Transverse colon (tissue), 4 donors: ENCODE measurements at regions not wholly inside any gene's neighbourhood (a gene's known extent, or its start where the extent isn't known, plus 50 kb on each side); places are given as distances from the start of the nearest gene placed in this dataset.

Experiments used
- CTCF ChIP-seq, 5 experiments: fragments of 200-600 bp in 3 of 5; fragments of 450-650 bp in 2 of 5; sonication (generic) in 3 of 5; IDR thresholded peaks; 1 replicate in 2 of 5; 2 replicates in 3 of 5; pipeline ENCODE4 v1.5.1; 2016 to 2017; ENCODE audit warnings: antibody characterized with exemption in 5 of 5, inconsistent platforms in 3 of 5, mild to moderate bottlenecking in 2 of 5, moderate library complexity in 1 of 5
- POLR2A ChIP-seq: fragments of 450-650 bp; IDR thresholded peaks from one replicate; pipeline ENCODE4 v1.6.1; 2016; ENCODE audit warnings: antibody characterized with exemption, mild to moderate bottlenecking, moderate library complexity
- POLR2AphosphoS5 ChIP-seq, 3 donors: sonication (generic); formaldehyde crosslinking; IDR thresholded peaks; one replicate each; pipeline ENCODE4 v1.6.1; 2016; ENCODE audit warnings: antibody characterized with exemption in 3 of 3

GRCh38 chr3:5899014-5899761 lies 711.7 kb downstream of the EDEM1 start:
- TF ChIP-seq CTCF (IDR thresholded peaks at IDR 0.05) = no peak
- TF ChIP-seq POLR2AphosphoS5 (IDR thresholded peaks at IDR 0.05) = no peak
- TF ChIP-seq POLR2A = no peak
